OCI-LY7 (cell line): ENCODE measurements at regions not wholly inside any gene's neighbourhood (a gene's known extent, or its start where the extent isn't known, plus 50 kb on each side); places are given as distances from the start of the nearest gene placed in this dataset.

Experiments used
- CTCF ChIP-seq: fragments of 200-600 bp; sonication (generic); conservative IDR thresholded peaks from 2 replicates; pipeline ENCODE4 v1.5.1; 2014; ENCODE audit warnings: mild to moderate bottlenecking, antibody characterized with exemption, low read length, moderate library complexity, mixed read lengths
- EZH2phosphoT487 ChIP-seq: fragments of 200-600 bp; sonication (generic); IDR thresholded peaks from 2 replicates; pipeline ENCODE4 v1.6.1; 2018; ENCODE audit warnings: low read depth, borderline replicate concordance, mild to moderate bottlenecking, mixed run types, antibody characterized with exemption, low read length, moderate library complexity, mixed read lengths

- TF ChIP-seq CTCF (no peak), EZH2phosphoT487 (no peak)
These were observed 90.6 kb upstream of the EFEMP1 start for GRCh38 chr2:56014046-56014730.
